KOPT-K1 (cell line): ENCODE measurements at regions not wholly inside any gene's neighbourhood (a gene's known extent, or its start where the extent isn't known, plus 50 kb on each side); places are given as distances from the start of the nearest gene placed in this dataset.
"Not testable (repeated sequence)": the region's sequence is repeated elsewhere in the genome, so short reads cannot be mapped to it uniquely, and the experiment has no call there.

Experiments
- H3K27ac ChIP-seq: fragments of 200-600 bp; sonication (generic); 2 replicates; pipeline ENCODE4 v1.5.1; 2016; ENCODE audit warnings: antibody characterized with exemption, mild to moderate bottlenecking, low read depth, low read length; ENCODE audit not compliant: poor library complexity, severe bottlenecking
- H3K36me3 ChIP-seq: fragments of 200-600 bp; sonication (generic); 2 replicates; pipeline ENCODE4 v1.5.1; 2017; ENCODE audit warnings: antibody characterized with exemption, mild to moderate bottlenecking, low read length, moderate library complexity; ENCODE audit not compliant: insufficient read depth
- H3K9me3 ChIP-seq: fragments of 200-600 bp; sonication (generic); 2 replicates; pipeline ENCODE4 v1.5.1; 2017; ENCODE audit warnings: antibody characterized with exemption, low read length, mild to moderate bottlenecking; ENCODE audit not compliant: insufficient read depth, poor library complexity, severe bottlenecking

GRCh38 chr6:14589175-14589574 is 471.6 kb downstream of the CD83 start:
- Histone ChIP-seq H3K9me3 (no peaks in the 10 kb centered on the region), H3K36me3 (no peaks in the 10 kb centered on the region), H3K27ac (no peak overlapping the region)

GRCh38 chr6:14590586-14590985 is 473.0 kb downstream of the CD83 start:
- no peaks in the 10 kb centered on the region for H3K36me3 ChIP-seq
- H3K27ac ChIP-seq = no peak overlapping the region
- H3K9me3 ChIP-seq = no peaks in the 10 kb centered on the region

GRCh38 chr6:14591998-14592397 is 474.4 kb downstream of the CD83 start:
- H3K27ac ChIP-seq = no peak overlapping the region
- peaks cover 6% of the 10 kb centered on the region for H3K9me3 ChIP-seq
- H3K36me3 ChIP-seq = no peaks in the 10 kb centered on the region

- H3K9me3 ChIP-seq = peaks cover 6% of the 10 kb centered on the region
- no peak overlapping the region for H3K27ac ChIP-seq
- H3K36me3 ChIP-seq = no peaks in the 10 kb centered on the region
Measured at GRCh38 chr6:14593286-14593685, 475.7 kb downstream of the CD83 start.

GRCh38 chr6:14595751-14596150 is 478.2 kb downstream of the CD83 start:
- no peaks in the 10 kb centered on the region for H3K36me3 ChIP-seq
- H3K9me3 ChIP-seq = peaks cover 6% of the 10 kb centered on the region
- no peak overlapping the region for H3K27ac ChIP-seq

GRCh38 chr6:14596410-14596809 is 478.8 kb downstream of the CD83 start:
- H3K9me3 ChIP-seq = peaks cover 10% of the 10 kb centered on the region
- H3K27ac ChIP-seq = no peak overlapping the region
- H3K36me3 ChIP-seq = no peaks in the 10 kb centered on the region

GRCh38 chr6:14597090-14597489 is 479.5 kb downstream of the CD83 start:
- Histone ChIP-seq H3K9me3 (peaks cover 13% of the 10 kb centered on the region), H3K27ac (no peak overlapping the region)

GRCh38 chr6:14598017-14598864 is 480.7 kb downstream of the CD83 start:
- peaks cover 18% of the 10 kb centered on the region for H3K9me3 ChIP-seq
- no peak overlapping the region for H3K27ac ChIP-seq

More at GRCh38 chr6:14597090-14597489, 479.5 kb downstream of the CD83 start:
- H3K36me3 ChIP-seq = no peaks in the 10 kb centered on the region

GRCh38 chr6:14600306-14600705 is 482.7 kb downstream of the CD83 start:
- H3K27ac ChIP-seq, H3K36me3 ChIP-seq: not testable (repeated sequence)
- H3K9me3 ChIP-seq = peaks cover 18% of the 10 kb centered on the region

More at GRCh38 chr6:14598017-14598864, 480.7 kb downstream of the CD83 start:
- H3K36me3 ChIP-seq = no peaks in the 10 kb centered on the region

- H3K36me3 ChIP-seq = no peaks in the 10 kb centered on the region
- no peak overlapping the region for H3K27ac ChIP-seq
- H3K9me3 ChIP-seq = peaks cover 15% of the 10 kb centered on the region
Measured at GRCh38 chr6:14601490-14601889, 483.9 kb downstream of the CD83 start.

- no peaks in the 10 kb centered on the region for H3K36me3 ChIP-seq
- no peak overlapping the region for H3K27ac ChIP-seq
- peaks cover 8% of the 10 kb centered on the region for H3K9me3 ChIP-seq
Measured at GRCh38 chr6:14606353-14606752, 488.8 kb downstream of the CD83 start.

GRCh38 chr6:14610141-14610540 is 492.6 kb downstream of the CD83 start:
- H3K36me3 ChIP-seq = no peaks in the 10 kb centered on the region
- H3K9me3 ChIP-seq = no peaks in the 10 kb centered on the region
- H3K27ac ChIP-seq = no peak overlapping the region

- Histone ChIP-seq H3K27ac (peak overlapping the region; percentile 41), H3K36me3 (no peaks in the 10 kb centered on the region), H3K9me3 (peaks cover 11% of the 10 kb centered on the region)
Measured at GRCh38 chr6:14612016-14612980, 494.7 kb downstream of the CD83 start.

- no peaks in the 10 kb centered on the region for H3K36me3 ChIP-seq
- H3K27ac ChIP-seq = no peak overlapping the region
- peaks cover 11% of the 10 kb centered on the region for H3K9me3 ChIP-seq
Measured at GRCh38 chr6:14614631-14615030, 497.1 kb downstream of the CD83 start.

GRCh38 chr6:14616656-14617055 is 499.1 kb downstream of the CD83 start:
- H3K27ac ChIP-seq = peak overlapping the region; percentile 39
- H3K36me3 ChIP-seq = no peaks in the 10 kb centered on the region
- H3K9me3 ChIP-seq = peaks cover 11% of the 10 kb centered on the region
